HFFc6 (cell line): ENCODE measurements at regions not wholly inside any gene's neighbourhood (a gene's known extent, or its start where the extent isn't known, plus 50 kb on each side); places are given as distances from the start of the nearest gene placed in this dataset.

Experiments used
- DNase-seq: peaks from one replicate; pipeline ENCODE4 v3.0.0-alpha.2; 2018
- H3K27ac Mint-ChIP-seq: 2 replicates; pipeline ENCODE4 v1.8.0; 2020; ENCODE audit warnings: mild to moderate bottlenecking, mixed read lengths
- H3K27me3 Mint-ChIP-seq: 2 replicates; pipeline ENCODE4 v1.8.0; 2021; ENCODE audit warnings: mild to moderate bottlenecking, moderate library complexity, mixed read lengths; ENCODE audit not compliant: insufficient read depth
- H3K36me3 Mint-ChIP-seq: 2 replicates; pipeline ENCODE4 v1.8.0; 2021; ENCODE audit warnings: low read depth, mixed read lengths
- H3K4me1 Mint-ChIP-seq: 2 replicates; pipeline ENCODE4 v1.8.0; 2020; ENCODE audit warnings: low read depth, mixed read lengths
- H3K4me3 Mint-ChIP-seq: 2 replicates; pipeline ENCODE4 v1.8.0; 2020; ENCODE audit warnings: mild to moderate bottlenecking, moderate library complexity, mixed read lengths
- H3K9me3 Mint-ChIP-seq: 2 replicates; pipeline ENCODE4 v1.8.0; 2020; ENCODE audit warnings: mild to moderate bottlenecking, mixed read lengths
- TF ChIP-seq, protein P1 (sequence below): fragments of 200-600 bp; sonication (generic); IDR thresholded peaks from 2 replicates; pipeline ENCODE4 v1.5.0; 2021; ENCODE audit warnings: antibody characterized with exemption, mild to moderate bottlenecking

DNA sequence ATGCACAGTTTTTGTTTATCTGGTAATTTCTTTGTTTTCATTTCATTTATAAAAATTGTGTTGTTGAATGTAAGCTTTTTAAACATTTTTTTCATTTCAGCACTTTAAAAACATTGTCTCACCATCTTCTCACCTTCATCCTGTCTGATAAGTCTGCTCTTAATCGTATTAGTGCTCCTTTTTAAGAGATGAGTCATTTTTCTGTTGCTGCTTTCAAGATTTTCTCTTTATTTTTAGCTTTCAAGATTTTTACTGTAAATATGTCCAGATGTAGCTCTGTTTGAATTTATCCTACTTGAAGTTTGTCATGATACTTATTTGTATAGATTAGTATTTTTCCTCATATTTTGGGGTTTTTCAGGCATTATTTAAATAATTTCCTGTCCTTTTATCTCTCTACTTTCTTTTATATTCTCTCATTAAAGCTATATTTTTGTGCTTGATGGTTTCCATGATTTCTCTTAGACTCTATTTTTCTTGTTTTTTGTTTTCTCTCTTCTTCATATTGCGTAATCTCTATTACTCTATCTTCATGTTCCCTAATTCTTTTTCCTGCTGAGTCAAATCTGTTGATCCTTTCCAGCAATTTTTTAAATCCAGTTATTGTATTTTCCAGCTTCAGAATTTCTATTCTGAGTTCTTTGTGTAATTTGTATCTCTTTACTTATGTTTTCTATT is 1400.4 kb upstream of the PCDH7 start:
- Mint-ChIP-seq H3K9me3 (peaks cover 6% of the 10 kb centered on the region; the same call in 1 of the 2 replicates), H3K27ac (peak overlapping the region; percentile 10), H3K4me3 (peak overlapping the region; percentile 5), H3K36me3 (peaks cover 12% of the 10 kb centered on the region; the same call in 1 of the 2 replicates), H3K27me3 (no peaks in the 10 kb centered on the region), H3K4me1 (peaks cover 24% of the 10 kb centered on the region)
- TF ChIP-seq, protein P1, sequence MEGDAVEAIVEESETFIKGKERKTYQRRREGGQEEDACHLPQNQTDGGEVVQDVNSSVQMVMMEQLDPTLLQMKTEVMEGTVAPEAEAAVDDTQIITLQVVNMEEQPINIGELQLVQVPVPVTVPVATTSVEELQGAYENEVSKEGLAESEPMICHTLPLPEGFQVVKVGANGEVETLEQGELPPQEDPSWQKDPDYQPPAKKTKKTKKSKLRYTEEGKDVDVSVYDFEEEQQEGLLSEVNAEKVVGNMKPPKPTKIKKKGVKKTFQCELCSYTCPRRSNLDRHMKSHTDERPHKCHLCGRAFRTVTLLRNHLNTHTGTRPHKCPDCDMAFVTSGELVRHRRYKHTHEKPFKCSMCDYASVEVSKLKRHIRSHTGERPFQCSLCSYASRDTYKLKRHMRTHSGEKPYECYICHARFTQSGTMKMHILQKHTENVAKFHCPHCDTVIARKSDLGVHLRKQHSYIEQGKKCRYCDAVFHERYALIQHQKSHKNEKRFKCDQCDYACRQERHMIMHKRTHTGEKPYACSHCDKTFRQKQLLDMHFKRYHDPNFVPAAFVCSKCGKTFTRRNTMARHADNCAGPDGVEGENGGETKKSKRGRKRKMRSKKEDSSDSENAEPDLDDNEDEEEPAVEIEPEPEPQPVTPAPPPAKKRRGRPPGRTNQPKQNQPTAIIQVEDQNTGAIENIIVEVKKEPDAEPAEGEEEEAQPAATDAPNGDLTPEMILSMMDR = no peak
- DNase-seq = no peak

DNA sequence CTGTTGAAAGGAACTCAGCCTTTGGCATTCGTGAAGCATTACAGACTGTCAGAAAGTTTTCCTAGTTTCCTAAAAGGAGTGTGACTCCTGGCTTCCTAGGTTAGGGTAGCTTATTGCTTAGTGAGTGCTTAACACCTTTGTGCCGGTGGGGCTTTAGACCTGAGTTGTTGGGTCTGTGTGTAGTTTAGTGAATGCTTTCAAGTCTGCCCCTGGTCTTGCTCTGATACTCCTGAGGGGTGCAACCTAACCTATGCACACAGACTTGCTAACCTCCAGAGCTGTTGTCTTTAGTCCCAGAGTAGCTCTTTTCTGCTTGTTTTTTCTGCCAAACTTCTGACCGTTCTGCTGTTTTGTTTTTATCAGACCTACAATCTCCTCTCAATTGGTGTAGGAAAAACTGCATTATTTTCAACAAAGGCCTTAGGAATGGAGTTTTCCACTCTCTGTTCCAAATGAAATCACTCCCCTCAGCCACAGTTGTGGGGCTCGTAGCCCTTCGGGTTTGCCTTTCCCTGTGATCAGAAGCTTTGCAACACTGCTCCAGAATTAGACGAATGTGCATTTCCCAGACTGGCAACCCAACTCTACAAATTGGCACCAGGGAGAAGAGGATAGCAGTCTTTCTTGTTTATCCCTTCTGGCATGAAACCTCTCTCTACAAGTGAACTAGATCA is 1399.1 kb upstream of the PCDH7 start:
- Mint-ChIP-seq H3K4me1 (peaks cover 26% of the 10 kb centered on the region), H3K27me3 (no peaks in the 10 kb centered on the region), H3K9me3 (peaks cover 6% of the 10 kb centered on the region; the same call in 1 of the 2 replicates), H3K27ac (no peak overlapping the region; the same call in 1 of the 2 replicates), H3K36me3 (peaks cover 12% of the 10 kb centered on the region; the same call in 1 of the 2 replicates), H3K4me3 (peak overlapping the region; percentile 37; the same call in 1 of the 2 replicates)
- TF ChIP-seq, protein P1 = no peak
- DNase-seq = no peak

DNA sequence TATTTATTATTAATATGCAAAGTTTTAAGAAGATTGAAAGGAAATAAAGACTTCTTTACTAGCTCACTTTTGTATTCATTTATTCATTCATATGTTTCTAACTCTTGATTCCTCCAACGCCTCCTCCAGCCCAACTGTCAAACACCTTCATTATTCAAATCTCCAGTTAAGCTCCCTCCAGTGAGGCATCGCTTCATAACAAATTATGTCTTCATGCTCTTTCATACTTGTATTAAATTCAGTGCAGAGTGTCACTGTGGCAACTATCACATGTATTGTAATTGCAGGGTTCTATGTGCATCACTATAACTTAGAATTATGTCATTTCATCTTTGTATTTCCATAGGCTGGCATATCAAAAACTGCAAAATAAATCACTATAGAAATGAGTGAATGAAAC is 1394.2 kb upstream of the PCDH7 start:
- TF ChIP-seq, protein P1 = no peak
- no peaks in the 10 kb centered on the region for H3K9me3 Mint-ChIP-seq
- H3K36me3 Mint-ChIP-seq = no peaks in the 10 kb centered on the region
- no peak overlapping the region for H3K27ac Mint-ChIP-seq
- H3K4me3 Mint-ChIP-seq = no peak overlapping the region
- no peaks in the 10 kb centered on the region for H3K27me3 Mint-ChIP-seq
- no peak for DNase-seq
- peaks cover 22% of the 10 kb centered on the region for H3K4me1 Mint-ChIP-seq

DNA sequence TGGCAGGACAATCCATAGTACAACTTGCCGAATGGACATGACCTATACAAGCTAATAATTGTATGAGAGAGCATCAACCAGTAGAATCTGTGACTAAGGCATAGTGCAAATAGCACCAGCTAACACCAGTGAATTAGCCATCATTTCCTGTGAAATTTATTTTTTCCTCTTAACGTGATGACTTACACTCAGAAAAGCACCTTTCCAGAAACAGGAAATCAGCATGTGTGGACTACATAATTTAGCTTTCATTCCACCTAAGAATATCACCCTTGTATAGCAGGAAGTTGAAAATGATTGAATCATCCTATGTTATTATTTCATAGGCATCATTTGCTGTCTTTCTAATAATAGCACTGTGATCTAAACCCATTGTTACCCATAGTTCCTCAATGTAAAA is 1393.4 kb upstream of the PCDH7 start:
- DNase-seq = no peak
- Mint-ChIP-seq H3K27me3 (no peaks in the 10 kb centered on the region), H3K4me1 (peaks cover 15% of the 10 kb centered on the region)

DNA sequence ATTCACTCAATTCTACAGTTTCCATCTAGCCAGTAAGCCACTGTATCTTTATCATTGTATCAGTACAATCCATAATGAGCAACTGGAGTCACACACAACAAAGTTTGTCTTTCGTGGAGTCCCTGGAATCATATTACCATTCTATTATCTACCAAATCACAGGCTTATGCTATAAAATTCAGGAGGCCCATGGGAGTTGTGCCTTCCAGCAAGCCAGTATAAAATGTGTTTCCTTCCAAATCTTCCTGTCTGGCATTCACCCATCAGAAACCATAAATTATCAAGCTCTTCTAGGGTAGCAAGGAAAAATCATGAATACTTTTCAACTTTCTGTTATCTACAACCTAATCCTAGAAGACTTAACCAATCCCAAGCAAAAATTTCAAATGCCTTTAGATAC is 1383.3 kb upstream of the PCDH7 start:
- Mint-ChIP-seq H3K27me3 (no peaks in the 10 kb centered on the region), H3K4me3 (no peak overlapping the region), H3K27ac (no peak overlapping the region), H3K4me1 (peaks cover 22% of the 10 kb centered on the region; the same call in 1 of the 2 replicates), H3K9me3 (no peaks in the 10 kb centered on the region), H3K36me3 (no peaks in the 10 kb centered on the region)
- TF ChIP-seq, protein P1 = no peak
- no peak for DNase-seq

More for the DNA sequence above, 1393.4 kb upstream of the PCDH7 start:
- H3K36me3 Mint-ChIP-seq = no peaks in the 10 kb centered on the region
- no peak overlapping the region for H3K4me3 Mint-ChIP-seq
- H3K9me3 Mint-ChIP-seq = no peaks in the 10 kb centered on the region
- TF ChIP-seq, protein P1 = no peak
- no peak overlapping the region for H3K27ac Mint-ChIP-seq
